A549 (cell line): ENCODE measurements at regions not wholly inside any gene's neighbourhood (a gene's known extent, or its start where the extent isn't known, plus 50 kb on each side); places are given as distances from the start of the nearest gene placed in this dataset.

ENCODE experiments used
- ATAC-seq, 2 experiments: fragments of 200-7000 bp in 1 of 2; fragments of >200 bp in 1 of 2; cut with Nextera tagmentation in 1 of 2; cut with Tn5 transposase in 1 of 2; 3 replicates each; pipeline versions ENCODE4 v1.8.0 to v1.9.1; 2018 to 2020; ENCODE audit warnings: mild to moderate bottlenecking in 1 of 2, moderate library complexity in 1 of 2
- CTCF ChIA-PET: fragments of 300-600 bp; sonication (Branson Sonifier 250); formaldehyde crosslinking; extraction: SDS; loops from one replicate; lab custom pipeline; 2021; ENCODE audit warnings: antibody characterized with exemption, inconsistent platforms; lab: Yijun Ruan, JAX
- POLR2A ChIA-PET: fragments of 350-600 bp; formaldehyde crosslinking; extraction: SDS; loops from one replicate; lab custom pipeline; 2021; ENCODE audit warnings: antibody characterized with exemption, inconsistent platforms; lab: Yijun Ruan, JAX
- DNase-seq, 2 experiments: peaks; one replicate each; pipeline versions ENCODE4 v3.0.0 to v3.0.0-alpha.2; 2011 to 2016; ENCODE audit warnings: low read depth in 1 of 2, low spot score in 1 of 2
- FAIRE-seq: peaks from 2 replicates; lab custom pipeline; 2011; peaks lifted over from hg19 to GRCh38; lab: Jason Lieb, UNC
- H3K27ac ChIP-seq, 2 experiments: fragments of >200 bp; sonication (Bioruptor Twin); formaldehyde crosslinking; 3 replicates each; pipeline ENCODE4 v1.5.1; 2016 to 2017
- H3K4me1 ChIP-seq: fragments of >200 bp; sonication (Bioruptor Twin); formaldehyde crosslinking; 3 replicates; pipeline ENCODE4 v1.6.1; 2016
- H3K4me2 ChIP-seq: fragments of >200 bp; sonication (Bioruptor Twin); formaldehyde crosslinking; 3 replicates; pipeline ENCODE4 v1.6.1; 2016
- H3K4me3 ChIP-seq: fragments of >200 bp; sonication (Bioruptor Twin); formaldehyde crosslinking; 3 replicates; pipeline ENCODE4 v1.5.1; 2016
- H3K9me3 ChIP-seq: fragments of >200 bp; sonication (Bioruptor Twin); formaldehyde crosslinking; 3 replicates; pipeline ENCODE4 v1.6.1; 2016
- BHLHE40 ChIP-seq: IDR thresholded peaks from 2 replicates; pipeline ENCODE4 v1.6.1; 2012; ENCODE audit warnings: low read depth, low read length, inconsistent platforms
- CBX2 ChIP-seq: fragments of 200-600 bp; sonication (generic); IDR thresholded peaks from 2 replicates; pipeline ENCODE4 v1.6.1; 2016; ENCODE audit warnings: low read depth, mild to moderate bottlenecking, borderline replicate concordance
- ESRRA ChIP-seq: fragments of 150-350 bp; IDR thresholded peaks from 2 replicates; pipeline ENCODE4 v1.6.1; 2014; ENCODE audit warnings: mild to moderate bottlenecking, low read length, borderline replicate concordance
- FOSB ChIP-seq: fragments of 250-450 bp; sonication (Bioruptor Pico); IDR thresholded peaks from 2 replicates; pipeline ENCODE4 v1.5.0; 2020; ENCODE audit warnings: mild to moderate bottlenecking, moderate library complexity
- FOXS1 ChIP-seq: fragments of 250-450 bp; sonication (Bioruptor Pico); IDR thresholded peaks from 2 replicates; pipeline ENCODE4 v1.5.0; 2020; ENCODE audit warnings: mild to moderate bottlenecking, moderate library complexity
- GATA3 ChIP-seq: IDR thresholded peaks from 2 replicates; pipeline ENCODE4 v1.6.1; 2012; ENCODE audit warnings: borderline replicate concordance
- HOXB13 ChIP-seq: fragments of 250-450 bp; sonication (Bioruptor Pico); IDR thresholded peaks from 2 replicates; pipeline ENCODE4 v1.5.0; 2020; ENCODE audit warnings: low read depth, mild to moderate bottlenecking, moderate library complexity
- HOXB5 ChIP-seq: fragments of 250-450 bp; sonication (Bioruptor Pico); IDR thresholded peaks from 2 replicates; pipeline ENCODE4 v1.5.0; 2020; ENCODE audit warnings: mild to moderate bottlenecking, moderate library complexity
- JUN ChIP-seq, 2 experiments: fragments of >200 bp; sonication (Bioruptor Twin); formaldehyde crosslinking; IDR thresholded peaks; 2 replicates in 1 of 2; 3 replicates in 1 of 2; pipeline ENCODE4 v1.6.1; 2016 to 2017
- PHF8 ChIP-seq: fragments of 200-600 bp; sonication (generic); IDR thresholded peaks from 2 replicates; pipeline ENCODE4 v1.6.1; 2016; ENCODE audit warnings: low read depth, mild to moderate bottlenecking, antibody characterized with exemption, moderate library complexity, borderline replicate concordance
- RNF2 ChIP-seq: fragments of 200-600 bp; sonication (generic); IDR thresholded peaks from 2 replicates; pipeline ENCODE4 v1.6.1; 2016; ENCODE audit warnings: low read depth, mild to moderate bottlenecking, antibody characterized with exemption, moderate library complexity, borderline replicate concordance
- ZC3H11A ChIP-seq: fragments of 450-650 bp; IDR thresholded peaks from 2 replicates; pipeline ENCODE4 v1.6.1; 2014; ENCODE audit warnings: antibody characterized with exemption, mild to moderate bottlenecking
- ZFP36 ChIP-seq: fragments of 450-650 bp; IDR thresholded peaks from 2 replicates; pipeline ENCODE4 v1.6.1; 2014; ENCODE audit warnings: borderline replicate concordance; ENCODE audit not compliant: partially characterized antibody
- ZSCAN20 ChIP-seq: fragments of 250-450 bp; sonication (Bioruptor Pico); IDR thresholded peaks from 2 replicates; pipeline ENCODE4 v1.8.0; 2022; ENCODE audit warnings: mild to moderate bottlenecking, moderate library complexity
- WGBS: methylation state at CpG from one replicate; pipeline ENCODE4 v1.1.6; 2017; ENCODE audit errors: missing lambda C conversion rate; 5-methylcytosine and 5-hydroxymethylcytosine counted together
- TF ChIP-seq, protein P1 (sequence below): IDR thresholded peaks from 2 replicates; pipeline ENCODE4 v1.6.1; 2012
- TF ChIP-seq, protein P2 (sequence below): fragments of 150-350 bp; IDR thresholded peaks from 2 replicates; pipeline ENCODE4 v1.6.1; 2014; ENCODE audit warnings: low read depth, mild to moderate bottlenecking, low read length
- TF ChIP-seq, protein P3 (sequence below): fragments of 250-450 bp; sonication (Bioruptor Pico); IDR thresholded peaks from 2 replicates; pipeline ENCODE4 v1.5.0; 2021; ENCODE audit warnings: mild to moderate bottlenecking, moderate library complexity, borderline replicate concordance
- TF ChIP-seq, protein P4 (sequence below): fragments of 250-450 bp; sonication (Bioruptor Pico); IDR thresholded peaks from 2 replicates; pipeline ENCODE4 v1.5.0; 2020; ENCODE audit warnings: low read depth, mild to moderate bottlenecking, moderate library complexity
- TF ChIP-seq, protein P5 (sequence below): IDR thresholded peaks from 2 replicates; pipeline ENCODE4 v1.6.1; 2012; ENCODE audit warnings: low read depth, borderline replicate concordance
- TF ChIP-seq, protein P6 (sequence below): fragments of 200-600 bp; sonication (generic); IDR thresholded peaks from 2 replicates; pipeline ENCODE4 v1.6.1; 2016; ENCODE audit warnings: antibody characterized with exemption, mild to moderate bottlenecking, moderate library complexity

DNA sequence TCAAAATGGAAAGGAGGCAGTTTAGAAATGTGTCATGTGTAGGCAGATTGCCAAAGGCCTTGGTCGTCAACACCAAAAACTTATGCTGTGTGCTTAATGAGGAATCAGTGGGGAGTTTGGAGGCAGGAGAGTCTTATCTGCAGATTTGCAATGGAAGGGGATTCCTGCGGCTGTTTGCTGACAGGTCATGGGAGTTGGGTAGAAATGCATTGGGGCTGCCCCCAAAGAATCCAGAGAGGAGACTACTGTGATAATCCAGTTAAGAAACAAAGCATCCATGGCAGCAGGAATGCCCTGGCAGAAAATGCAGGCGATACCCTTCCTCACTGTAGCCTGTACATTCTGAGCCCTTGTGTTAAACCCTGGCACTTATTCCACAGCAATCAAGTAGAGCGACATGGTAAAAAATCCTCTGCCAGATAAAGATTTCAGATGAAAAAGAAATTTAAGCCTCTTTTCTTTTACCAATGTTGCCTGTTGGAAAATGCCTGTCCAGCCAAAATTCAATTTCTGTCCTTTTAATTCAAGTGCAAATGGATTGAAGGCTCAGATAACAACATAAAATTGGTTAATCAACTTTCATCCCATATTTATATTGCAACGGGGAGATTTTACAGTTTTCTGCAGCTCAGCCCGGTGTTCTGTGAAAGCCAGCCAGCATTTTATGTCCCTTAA, 491.0 kb upstream of the CDH5 start (continued):
- TF ChIP-seq FOSB (CRISPR knock-in tag) = no peak
- TF ChIP-seq FOXS1 (CRISPR knock-in tag) = no peak
- no peak for TF ChIP-seq HOXB13 (CRISPR knock-in tag)
- TF ChIP-seq, all 56 proteins: peak for 0

DNA sequence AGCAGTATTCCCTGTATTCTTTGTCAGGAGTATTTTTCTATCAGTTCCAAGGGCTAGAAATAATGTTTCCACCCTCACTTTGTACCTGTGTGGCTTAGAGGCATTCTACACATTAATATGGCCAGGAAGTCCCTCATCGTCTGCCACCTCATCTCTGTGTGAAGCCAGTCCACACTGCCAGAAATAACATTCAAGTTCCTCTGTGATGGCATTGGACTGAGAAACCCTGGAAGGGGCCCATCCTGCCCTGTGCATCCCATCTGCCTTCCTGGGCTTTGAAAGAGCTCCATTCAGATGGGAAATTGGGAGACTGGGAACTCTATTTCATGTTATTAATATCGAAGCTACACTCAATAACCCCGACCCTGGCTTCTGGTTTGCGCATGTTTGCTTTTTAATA, 497.2 kb upstream of the CDH5 start:
- Histone ChIP-seq H3K4me2 (no peak overlapping the region), H3K9me3 (no peaks in the 10 kb centered on the region), H3K27ac (no peak overlapping the region), H3K4me1 (no peaks in the 10 kb centered on the region), H3K4me3 (no peak overlapping the region)
- FAIRE-seq (no peak), DNase-seq (no peak), ATAC-seq (no peak)
- 17% methylated on average over 4 of the region's 4 CpGs for WGBS
- TF ChIP-seq, protein P1, sequence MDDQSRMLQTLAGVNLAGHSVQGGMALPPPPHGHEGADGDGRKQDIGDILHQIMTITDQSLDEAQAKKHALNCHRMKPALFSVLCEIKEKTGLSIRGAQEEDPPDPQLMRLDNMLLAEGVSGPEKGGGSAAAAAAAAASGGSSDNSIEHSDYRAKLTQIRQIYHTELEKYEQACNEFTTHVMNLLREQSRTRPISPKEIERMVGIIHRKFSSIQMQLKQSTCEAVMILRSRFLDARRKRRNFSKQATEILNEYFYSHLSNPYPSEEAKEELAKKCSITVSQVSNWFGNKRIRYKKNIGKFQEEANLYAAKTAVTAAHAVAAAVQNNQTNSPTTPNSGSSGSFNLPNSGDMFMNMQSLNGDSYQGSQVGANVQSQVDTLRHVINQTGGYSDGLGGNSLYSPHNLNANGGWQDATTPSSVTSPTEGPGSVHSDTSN = no peak
- TF ChIP-seq, protein P2, sequence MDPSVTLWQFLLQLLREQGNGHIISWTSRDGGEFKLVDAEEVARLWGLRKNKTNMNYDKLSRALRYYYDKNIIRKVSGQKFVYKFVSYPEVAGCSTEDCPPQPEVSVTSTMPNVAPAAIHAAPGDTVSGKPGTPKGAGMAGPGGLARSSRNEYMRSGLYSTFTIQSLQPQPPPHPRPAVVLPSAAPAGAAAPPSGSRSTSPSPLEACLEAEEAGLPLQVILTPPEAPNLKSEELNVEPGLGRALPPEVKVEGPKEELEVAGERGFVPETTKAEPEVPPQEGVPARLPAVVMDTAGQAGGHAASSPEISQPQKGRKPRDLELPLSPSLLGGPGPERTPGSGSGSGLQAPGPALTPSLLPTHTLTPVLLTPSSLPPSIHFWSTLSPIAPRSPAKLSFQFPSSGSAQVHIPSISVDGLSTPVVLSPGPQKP = no peak
- TF ChIP-seq JUN (IDR thresholded peaks at IDR 0.05) (no peak), ZSCAN20 (CRISPR knock-in tag) (no peak), ZC3H11A (no peak), BHLHE40 (no peak), RNF2 (no peak)
- TF ChIP-seq, protein P3, sequence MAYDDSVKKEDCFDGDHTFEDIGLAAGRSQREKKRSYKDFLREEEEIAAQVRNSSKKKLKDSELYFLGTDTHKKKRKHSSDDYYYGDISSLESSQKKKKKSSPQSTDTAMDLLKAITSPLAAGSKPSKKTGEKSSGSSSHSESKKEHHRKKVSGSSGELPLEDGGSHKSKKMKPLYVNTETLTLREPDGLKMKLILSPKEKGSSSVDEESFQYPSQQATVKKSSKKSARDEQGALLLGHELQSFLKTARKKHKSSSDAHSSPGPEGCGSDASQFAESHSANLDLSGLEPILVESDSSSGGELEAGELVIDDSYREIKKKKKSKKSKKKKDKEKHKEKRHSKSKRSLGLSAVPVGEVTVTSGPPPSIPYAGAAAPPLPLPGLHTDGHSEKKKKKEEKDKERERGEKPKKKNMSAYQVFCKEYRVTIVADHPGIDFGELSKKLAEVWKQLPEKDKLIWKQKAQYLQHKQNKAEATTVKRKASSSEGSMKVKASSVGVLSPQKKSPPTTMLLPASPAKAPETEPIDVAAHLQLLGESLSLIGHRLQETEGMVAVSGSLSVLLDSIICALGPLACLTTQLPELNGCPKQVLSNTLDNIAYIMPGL = no peak
- TF ChIP-seq, protein P4, sequence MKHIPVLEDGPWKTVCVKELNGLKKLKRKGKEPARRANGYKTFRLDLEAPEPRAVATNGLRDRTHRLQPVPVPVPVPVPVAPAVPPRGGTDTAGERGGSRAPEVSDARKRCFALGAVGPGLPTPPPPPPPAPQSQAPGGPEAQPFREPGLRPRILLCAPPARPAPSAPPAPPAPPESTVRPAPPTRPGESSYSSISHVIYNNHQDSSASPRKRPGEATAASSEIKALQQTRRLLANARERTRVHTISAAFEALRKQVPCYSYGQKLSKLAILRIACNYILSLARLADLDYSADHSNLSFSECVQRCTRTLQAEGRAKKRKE (CRISPR knock-in tag) = no peak
- ChIA-PET CTCF (no interaction called here), POLR2A (no interaction called here)

DNA sequence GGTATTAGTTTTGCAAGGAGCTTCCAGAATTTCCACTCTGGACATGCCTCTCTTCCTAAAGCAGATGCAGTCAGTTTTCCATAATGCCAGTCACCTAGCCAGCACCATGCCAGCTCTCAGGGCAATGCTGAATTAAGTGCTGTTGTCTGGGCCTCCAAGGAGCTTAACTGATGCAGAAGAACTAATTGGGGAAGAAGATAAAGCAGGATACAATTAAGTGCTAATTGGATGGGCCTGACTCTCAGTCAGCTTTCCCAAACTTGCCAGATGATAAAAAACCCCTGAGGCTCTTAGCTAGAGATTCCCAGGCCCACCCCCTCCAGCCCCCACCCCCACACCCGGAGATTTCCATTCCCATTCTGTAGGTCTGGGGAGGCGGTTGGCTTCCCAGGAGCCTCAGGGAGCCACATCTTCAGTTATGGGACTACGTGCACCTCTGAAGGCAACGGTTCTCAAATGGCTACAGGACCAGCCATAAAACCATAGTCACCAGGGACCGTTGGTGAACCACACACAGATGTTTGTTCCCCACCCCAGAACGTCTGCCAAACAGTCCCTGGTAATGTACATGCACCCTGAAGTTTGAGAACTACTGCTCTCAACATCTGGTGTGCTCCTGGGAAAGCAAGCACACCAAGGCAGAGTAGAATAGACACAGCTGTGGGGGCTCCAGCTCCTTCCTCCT, 499.1 kb upstream of the CDH5 start:
- POLR2A ChIA-PET = no interaction called here
- Histone ChIP-seq H3K27ac (no peak overlapping the region), H3K4me1 (no peaks in the 10 kb centered on the region), H3K4me2 (no peak overlapping the region), H3K4me3 (no peak overlapping the region)
- DNase-seq (no peak), FAIRE-seq (no peak)
- WGBS = 10% methylated on average over 2 of the region's 6 CpGs
- no peak for TF ChIP-seq ZFP36
- no peak for TF ChIP-seq CBX2
- TF ChIP-seq, protein P5, sequence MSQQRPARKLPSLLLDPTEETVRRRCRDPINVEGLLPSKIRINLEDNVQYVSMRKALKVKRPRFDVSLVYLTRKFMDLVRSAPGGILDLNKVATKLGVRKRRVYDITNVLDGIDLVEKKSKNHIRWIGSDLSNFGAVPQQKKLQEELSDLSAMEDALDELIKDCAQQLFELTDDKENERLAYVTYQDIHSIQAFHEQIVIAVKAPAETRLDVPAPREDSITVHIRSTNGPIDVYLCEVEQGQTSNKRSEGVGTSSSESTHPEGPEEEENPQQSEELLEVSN = no peak
- no peak for TF ChIP-seq ESRRA
- no peak for TF ChIP-seq GATA3
- no peak for TF ChIP-seq PHF8
- TF ChIP-seq, protein P6, sequence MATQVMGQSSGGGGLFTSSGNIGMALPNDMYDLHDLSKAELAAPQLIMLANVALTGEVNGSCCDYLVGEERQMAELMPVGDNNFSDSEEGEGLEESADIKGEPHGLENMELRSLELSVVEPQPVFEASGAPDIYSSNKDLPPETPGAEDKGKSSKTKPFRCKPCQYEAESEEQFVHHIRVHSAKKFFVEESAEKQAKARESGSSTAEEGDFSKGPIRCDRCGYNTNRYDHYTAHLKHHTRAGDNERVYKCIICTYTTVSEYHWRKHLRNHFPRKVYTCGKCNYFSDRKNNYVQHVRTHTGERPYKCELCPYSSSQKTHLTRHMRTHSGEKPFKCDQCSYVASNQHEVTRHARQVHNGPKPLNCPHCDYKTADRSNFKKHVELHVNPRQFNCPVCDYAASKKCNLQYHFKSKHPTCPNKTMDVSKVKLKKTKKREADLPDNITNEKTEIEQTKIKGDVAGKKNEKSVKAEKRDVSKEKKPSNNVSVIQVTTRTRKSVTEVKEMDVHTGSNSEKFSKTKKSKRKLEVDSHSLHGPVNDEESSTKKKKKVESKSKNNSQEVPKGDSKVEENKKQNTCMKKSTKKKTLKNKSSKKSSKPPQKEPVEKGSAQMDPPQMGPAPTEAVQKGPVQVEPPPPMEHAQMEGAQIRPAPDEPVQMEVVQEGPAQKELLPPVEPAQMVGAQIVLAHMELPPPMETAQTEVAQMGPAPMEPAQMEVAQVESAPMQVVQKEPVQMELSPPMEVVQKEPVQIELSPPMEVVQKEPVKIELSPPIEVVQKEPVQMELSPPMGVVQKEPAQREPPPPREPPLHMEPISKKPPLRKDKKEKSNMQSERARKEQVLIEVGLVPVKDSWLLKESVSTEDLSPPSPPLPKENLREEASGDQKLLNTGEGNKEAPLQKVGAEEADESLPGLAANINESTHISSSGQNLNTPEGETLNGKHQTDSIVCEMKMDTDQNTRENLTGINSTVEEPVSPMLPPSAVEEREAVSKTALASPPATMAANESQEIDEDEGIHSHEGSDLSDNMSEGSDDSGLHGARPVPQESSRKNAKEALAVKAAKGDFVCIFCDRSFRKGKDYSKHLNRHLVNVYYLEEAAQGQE = no peak
- TF ChIP-seq HOXB5 = no peak
- TF ChIP-seq, all 56 proteins: peak for 0
- no peaks in the 10 kb centered on the region for H3K9me3 ChIP-seq
- CTCF ChIA-PET = no interaction called here
- no peak for ATAC-seq
